GM18520 (cell line): ENCODE measurements at regions not wholly inside any gene's neighbourhood (a gene's known extent, or its start where the extent isn't known, plus 50 kb on each side); places are given as distances from the start of the nearest gene placed in this dataset.

Source experiments
- ATAC-seq: cut with Tn5 transposase; IDR thresholded peaks from one replicate; pipeline ENCODE4 v1.9.1; 2021; ENCODE audit not compliant: unreplicated experiment

DNA sequence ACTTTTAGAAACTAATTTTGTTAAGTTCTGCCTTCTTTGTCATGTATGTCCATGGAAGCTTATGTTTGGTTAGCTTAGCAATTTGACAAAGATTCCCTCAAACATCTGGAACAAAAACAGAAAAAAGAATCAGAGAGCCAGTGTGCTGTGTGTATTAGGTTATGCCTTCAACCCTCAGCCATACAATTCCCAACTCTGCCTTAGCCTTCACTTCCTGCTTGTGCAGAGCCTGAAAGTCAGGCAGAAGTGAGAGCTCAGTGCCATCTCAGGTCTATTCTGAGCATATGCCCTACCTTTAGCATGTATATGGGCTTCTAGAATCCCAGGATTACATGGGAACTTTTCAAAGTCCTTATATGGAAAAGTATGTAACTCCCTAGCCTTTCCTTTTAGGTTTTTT, 58.2 kb upstream of the STOX2 start:
- ATAC-seq: no peak

GRCh38 chr4:183848805-183849204, 56.3 kb upstream of the STOX2 start:
- no peak for ATAC-seq

- no peak for ATAC-seq
Observed at GRCh38 chr4:183852910-183853547, 52.1 kb upstream of the STOX2 start.

DNA sequence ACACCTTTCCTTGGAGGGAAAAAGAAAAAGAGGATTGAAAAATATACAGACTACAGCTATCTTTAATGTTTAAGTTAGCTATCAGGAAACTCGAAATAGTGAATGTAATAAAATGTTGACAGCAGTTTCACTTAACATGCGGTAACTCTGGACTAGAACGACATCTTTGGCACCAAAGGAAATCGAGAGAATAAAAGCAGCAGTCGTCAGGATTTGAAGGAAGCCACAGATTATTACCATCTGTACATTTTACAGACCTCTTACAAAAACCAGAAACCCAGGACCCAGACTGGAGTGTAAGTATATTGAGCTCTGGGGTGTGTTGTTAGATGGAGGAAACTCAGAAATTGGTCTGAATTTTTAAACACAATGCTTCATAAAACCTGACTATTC, 51.6 kb upstream of the STOX2 start:
- no peak for ATAC-seq
